Adrenal gland (tissue), 5 donors: ENCODE measurements at regions not wholly inside any gene's neighbourhood (a gene's known extent, or its start where the extent isn't known, plus 50 kb on each side); places are given as distances from the start of the nearest gene placed in this dataset.

ENCODE experiments used
- POLR2A ChIP-seq, 2 donors: fragments of 450-650 bp; IDR thresholded peaks; one replicate each; pipeline ENCODE4 v1.6.1; 2017; ENCODE audit warnings: antibody characterized with exemption in 2 of 2, mild to moderate bottlenecking in 2 of 2, moderate library complexity in 1 of 2
- TF ChIP-seq, protein P1 (sequence below), 6 experiments: fragments of 450-650 bp in 4 of 6; fragments of 200-600 bp in 2 of 6; sonication (generic) in 1 of 6; IDR thresholded peaks; 1 replicate in 5 of 6; 2 replicates in 1 of 6; pipeline versions ENCODE4 v1.5.1 to v1.8.0; 2016 to 2021; ENCODE audit warnings: antibody characterized with exemption in 6 of 6, mild to moderate bottlenecking in 2 of 6, moderate library complexity in 1 of 6
- donor health status: DM: no; HTN: no; CAD: no.

DNA sequence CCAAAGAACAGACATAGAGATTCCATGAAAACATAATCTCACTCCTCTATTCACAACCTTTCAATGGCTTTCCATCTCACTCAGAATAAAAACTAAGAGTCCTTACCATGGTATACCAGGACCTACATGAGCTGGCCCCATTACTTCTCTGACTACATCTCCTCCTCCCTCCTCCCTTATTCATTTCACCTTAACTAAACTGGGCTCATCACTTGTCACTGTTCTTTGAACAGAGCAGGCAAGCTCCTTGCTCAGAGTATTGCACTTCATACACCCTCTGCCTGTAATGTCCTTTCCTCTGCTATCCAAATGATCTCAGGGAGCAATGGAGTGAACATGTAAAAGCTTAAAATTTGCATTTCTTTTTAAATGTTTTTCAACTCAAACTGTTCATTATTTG, 142.0 kb downstream of the MRPL39 start:
- TF ChIP-seq, protein P1, sequence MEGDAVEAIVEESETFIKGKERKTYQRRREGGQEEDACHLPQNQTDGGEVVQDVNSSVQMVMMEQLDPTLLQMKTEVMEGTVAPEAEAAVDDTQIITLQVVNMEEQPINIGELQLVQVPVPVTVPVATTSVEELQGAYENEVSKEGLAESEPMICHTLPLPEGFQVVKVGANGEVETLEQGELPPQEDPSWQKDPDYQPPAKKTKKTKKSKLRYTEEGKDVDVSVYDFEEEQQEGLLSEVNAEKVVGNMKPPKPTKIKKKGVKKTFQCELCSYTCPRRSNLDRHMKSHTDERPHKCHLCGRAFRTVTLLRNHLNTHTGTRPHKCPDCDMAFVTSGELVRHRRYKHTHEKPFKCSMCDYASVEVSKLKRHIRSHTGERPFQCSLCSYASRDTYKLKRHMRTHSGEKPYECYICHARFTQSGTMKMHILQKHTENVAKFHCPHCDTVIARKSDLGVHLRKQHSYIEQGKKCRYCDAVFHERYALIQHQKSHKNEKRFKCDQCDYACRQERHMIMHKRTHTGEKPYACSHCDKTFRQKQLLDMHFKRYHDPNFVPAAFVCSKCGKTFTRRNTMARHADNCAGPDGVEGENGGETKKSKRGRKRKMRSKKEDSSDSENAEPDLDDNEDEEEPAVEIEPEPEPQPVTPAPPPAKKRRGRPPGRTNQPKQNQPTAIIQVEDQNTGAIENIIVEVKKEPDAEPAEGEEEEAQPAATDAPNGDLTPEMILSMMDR (IDR thresholded peaks at IDR 0.05) = no peak
- no peak for TF ChIP-seq POLR2A (IDR thresholded peaks at IDR 0.05)
